ENCODE measurements at regions not wholly inside any gene's neighbourhood (a gene's known extent, or its start where the extent isn't known, plus 50 kb on each side); places are given as distances from the start of the nearest gene placed in this dataset.

DNA sequence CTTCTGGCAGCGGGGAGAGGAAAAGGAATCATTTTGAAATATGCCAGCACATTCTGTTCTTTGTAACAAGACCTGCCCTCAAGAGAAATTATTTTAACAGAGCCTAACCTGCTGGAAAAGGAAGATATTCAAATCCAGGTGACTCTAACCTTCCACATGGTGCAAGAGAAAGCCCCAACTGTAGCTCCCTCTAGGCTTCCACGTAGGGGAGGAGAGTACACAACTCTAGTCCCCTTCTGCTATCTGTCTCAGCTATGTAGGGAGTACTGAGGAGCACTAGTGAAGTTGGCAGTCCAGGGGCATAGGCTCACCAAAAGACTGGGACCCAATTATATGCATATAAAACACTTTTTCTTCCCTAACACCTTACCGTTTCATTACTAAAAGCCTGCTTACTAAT, 82.2 kb upstream of the SIX3 start:
- H3K27me3 ChIP-seq (replicated peaks; ENCODE audit: control insufficient read depth, insufficient read depth, low read length), result 0 out of 2 replicates have a peak, but pooled peaks cover 1% of the 10 kb centered on the region
- intact Hi-C loops (cut with micrococcal nuclease; ENCODE audit: unreplicated experiment), result no loop called here
- no peaks in the 10 kb centered on the region for H3K9me3 Mint-ChIP-seq (ENCODE audit: unreplicated experiment)

DNA sequence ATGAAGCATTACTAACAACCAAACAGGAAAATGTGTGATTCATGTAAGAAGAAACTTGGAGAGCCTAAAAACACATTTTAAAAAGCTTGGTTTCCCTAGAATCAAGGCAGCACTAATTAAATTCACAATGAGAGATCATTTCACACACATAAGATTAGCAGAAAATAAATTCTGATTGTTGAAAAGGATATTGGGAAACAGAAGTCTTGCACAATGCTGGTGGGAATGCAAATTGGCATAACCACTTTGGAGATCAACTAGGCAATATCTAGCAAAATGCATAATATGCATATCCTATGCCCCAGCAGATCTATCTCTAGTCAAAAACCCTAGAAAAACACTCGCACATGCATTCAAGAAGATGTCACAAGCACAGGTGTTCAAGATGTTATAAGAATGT, 75.3 kb upstream of the SIX3 start:
- no peaks in the 10 kb centered on the region for H3K9me3 ChIP-seq
- Mint-ChIP-seq H3K9me3 (ENCODE audit: unreplicated experiment) (no peaks in the 10 kb centered on the region), H3K36me3 (ENCODE audit: insufficient read depth, unreplicated experiment) (no peaks in the 10 kb centered on the region), H3K4me1 (ENCODE audit: low read depth, unreplicated experiment) (no peaks in the 10 kb centered on the region), H3K27me3 (ENCODE audit: insufficient read depth, unreplicated experiment) (peaks cover 34% of the 10 kb centered on the region), H3K4me3 (ENCODE audit: unreplicated experiment) (no peak overlapping the region), H3K27ac (ENCODE audit: unreplicated experiment) (no peak overlapping the region)
- H3K4me1 ChIP-seq, result no peaks in the 10 kb centered on the region
- no peaks in the 10 kb centered on the region for H3K36me3 ChIP-seq (ENCODE audit: control insufficient read depth, insufficient read depth, low read length)
- TF ChIP-seq, protein P1, sequence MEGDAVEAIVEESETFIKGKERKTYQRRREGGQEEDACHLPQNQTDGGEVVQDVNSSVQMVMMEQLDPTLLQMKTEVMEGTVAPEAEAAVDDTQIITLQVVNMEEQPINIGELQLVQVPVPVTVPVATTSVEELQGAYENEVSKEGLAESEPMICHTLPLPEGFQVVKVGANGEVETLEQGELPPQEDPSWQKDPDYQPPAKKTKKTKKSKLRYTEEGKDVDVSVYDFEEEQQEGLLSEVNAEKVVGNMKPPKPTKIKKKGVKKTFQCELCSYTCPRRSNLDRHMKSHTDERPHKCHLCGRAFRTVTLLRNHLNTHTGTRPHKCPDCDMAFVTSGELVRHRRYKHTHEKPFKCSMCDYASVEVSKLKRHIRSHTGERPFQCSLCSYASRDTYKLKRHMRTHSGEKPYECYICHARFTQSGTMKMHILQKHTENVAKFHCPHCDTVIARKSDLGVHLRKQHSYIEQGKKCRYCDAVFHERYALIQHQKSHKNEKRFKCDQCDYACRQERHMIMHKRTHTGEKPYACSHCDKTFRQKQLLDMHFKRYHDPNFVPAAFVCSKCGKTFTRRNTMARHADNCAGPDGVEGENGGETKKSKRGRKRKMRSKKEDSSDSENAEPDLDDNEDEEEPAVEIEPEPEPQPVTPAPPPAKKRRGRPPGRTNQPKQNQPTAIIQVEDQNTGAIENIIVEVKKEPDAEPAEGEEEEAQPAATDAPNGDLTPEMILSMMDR (IDR thresholded peaks at IDR 0.05; ENCODE audit: insufficient read depth in 1 of 2, low read depth in 1 of 2, low read length in 1 of 2, severe bottlenecking in 1 of 2, unreplicated experiment in 1 of 2), result no peak
- BruUV-seq (replicated peaks), result no TSS peak
- H3K4me3 ChIP-seq (ENCODE audit: low read depth, low read length), result no peak overlapping the region
- POLR2A ChIA-PET, result no interaction called here
- CTCF ChIA-PET, result interaction anchor here (0.6 kb wide), 1 partner anchor 547 kb away, joined by 4 read pairs; no protein-coding TSS in a partner anchor
- DNase-seq, result no peak
- intact Hi-C loops (cut with micrococcal nuclease; ENCODE audit: unreplicated experiment), result no loop called here
- no peaks in the 10 kb centered on the region for H3K27me3 ChIP-seq (replicated peaks; ENCODE audit: control insufficient read depth, insufficient read depth, low read length)

More for the DNA sequence above, 82.2 kb upstream of the SIX3 start:
- H3K36me3 ChIP-seq (ENCODE audit: control insufficient read depth, insufficient read depth, low read length), result no peaks in the 10 kb centered on the region
- H3K27me3 Mint-ChIP-seq (ENCODE audit: insufficient read depth, unreplicated experiment), result peaks cover 36% of the 10 kb centered on the region
- no peak for DNase-seq
- TF ChIP-seq, protein P1 (IDR thresholded peaks at IDR 0.05; ENCODE audit: insufficient read depth in 1 of 2, low read depth in 1 of 2, low read length in 1 of 2, severe bottlenecking in 1 of 2, unreplicated experiment in 1 of 2), result no peak
- H3K4me3 ChIP-seq (ENCODE audit: low read depth, low read length), result no peak overlapping the region
- no peak overlapping the region for H3K4me3 Mint-ChIP-seq (ENCODE audit: unreplicated experiment)
- ChIA-PET POLR2A (no interaction called here), CTCF (interaction anchor here (0.6 kb wide), 1 partner anchor 105 kb away, joined by 4 read pairs; no protein-coding TSS in a partner anchor)
- H3K4me1 Mint-ChIP-seq (ENCODE audit: low read depth, unreplicated experiment), result no peaks in the 10 kb centered on the region
- H3K9me3 ChIP-seq, result 0 out of 2 replicates have a peak, but pooled peaks cover 4% of the 10 kb centered on the region
- no TSS peak for BruUV-seq (replicated peaks)
- no peak overlapping the region for H3K27ac Mint-ChIP-seq (ENCODE audit: unreplicated experiment)
- no peaks in the 10 kb centered on the region for H3K36me3 Mint-ChIP-seq (ENCODE audit: insufficient read depth, unreplicated experiment)
- no peaks in the 10 kb centered on the region for H3K4me1 ChIP-seq

DNA sequence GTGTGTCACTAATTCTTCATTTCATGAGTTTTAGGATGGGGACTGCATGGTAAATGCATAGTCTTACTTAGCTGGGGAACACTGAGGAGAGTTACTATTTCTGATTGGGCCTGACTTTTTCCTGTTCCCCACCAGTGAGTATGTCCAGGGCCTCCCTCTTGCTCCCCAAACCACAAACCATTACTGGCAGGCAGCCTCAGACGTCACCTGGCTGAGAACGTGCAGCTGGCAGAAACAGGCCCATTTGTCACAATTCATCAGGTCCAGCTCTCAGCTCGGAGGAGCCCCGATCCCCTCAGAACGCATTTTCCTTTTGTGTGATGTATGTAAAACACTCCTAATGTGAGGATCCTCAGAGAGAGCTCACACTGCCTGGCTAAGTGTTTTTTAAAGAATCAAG, 71.7 kb upstream of the SIX3 start:
- peaks cover 18% of the 10 kb centered on the region for H3K9me3 Mint-ChIP-seq (ENCODE audit: unreplicated experiment)
- H3K4me1 Mint-ChIP-seq (ENCODE audit: low read depth, unreplicated experiment), result no peaks in the 10 kb centered on the region
- no peaks in the 10 kb centered on the region for H3K27me3 ChIP-seq (replicated peaks; ENCODE audit: control insufficient read depth, insufficient read depth, low read length)

More for the DNA sequence above, 71.7 kb upstream of the SIX3 start:
- H3K4me3 Mint-ChIP-seq (ENCODE audit: unreplicated experiment), result no peak overlapping the region
- DNase-seq, result no peak
- ChIA-PET CTCF (no interaction called here), POLR2A (no interaction called here)
- BruUV-seq (replicated peaks), result no TSS peak
- Histone ChIP-seq H3K36me3 (ENCODE audit: control insufficient read depth, insufficient read depth, low read length) (no peaks in the 10 kb centered on the region), H3K4me1 (no peaks in the 10 kb centered on the region), H3K9me3 (0 out of 2 replicates have a peak, but pooled peaks cover 4% of the 10 kb centered on the region), H3K4me3 (ENCODE audit: low read depth, low read length) (no peak overlapping the region)
- intact Hi-C loops (cut with micrococcal nuclease; ENCODE audit: unreplicated experiment), result no loop called here
- peaks cover 30% of the 10 kb centered on the region for H3K27me3 Mint-ChIP-seq (ENCODE audit: insufficient read depth, unreplicated experiment)
- TF ChIP-seq, protein P1 (IDR thresholded peaks at IDR 0.05; ENCODE audit: insufficient read depth in 1 of 2, low read depth in 1 of 2, low read length in 1 of 2, severe bottlenecking in 1 of 2, unreplicated experiment in 1 of 2), result no peak
- no peak overlapping the region for H3K27ac Mint-ChIP-seq (ENCODE audit: unreplicated experiment)
- no peaks in the 10 kb centered on the region for H3K36me3 Mint-ChIP-seq (ENCODE audit: insufficient read depth, unreplicated experiment)

Data from Caco-2 (cell line).